ENCODE measurements at regions not wholly inside any gene's neighbourhood (a gene's known extent, or its start where the extent isn't known, plus 50 kb on each side); places are given as distances from the start of the nearest gene placed in this dataset.

- DNase-seq (ENCODE audit: low read depth in 3 of 3), result no peak
These were observed 96.1 kb upstream of the CTNNB1 start for GRCh38 chr3:41103200-41103599.

DNA sequence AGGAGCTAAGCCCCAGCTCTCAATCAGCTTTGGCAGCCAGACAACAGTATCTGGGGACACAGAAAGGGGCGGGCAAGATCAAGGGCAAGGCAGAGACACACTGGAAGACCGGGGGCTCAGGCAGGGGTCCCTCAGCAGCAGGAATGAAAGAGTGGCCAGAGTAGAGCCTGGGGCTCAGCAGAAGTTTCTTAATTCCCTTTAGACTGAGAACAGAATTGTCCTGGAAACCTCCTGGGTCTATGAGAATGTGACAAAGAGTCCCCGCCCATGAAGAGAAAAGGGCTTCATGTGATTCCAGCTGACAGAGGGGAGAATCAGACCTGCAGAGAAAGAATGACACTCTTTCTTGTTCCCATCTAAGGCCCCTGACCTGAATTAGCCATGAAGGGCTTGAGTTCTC is 95.2 kb upstream of the CTNNB1 start:
- DNase-seq (ENCODE audit: low read depth in 3 of 3), result no peak

GRCh38 chr3:41106691-41107090 is 92.6 kb upstream of the CTNNB1 start:
- DNase-seq (ENCODE audit: low read depth in 3 of 3), result no peak

- no peak for DNase-seq (ENCODE audit: low read depth in 3 of 3)
These were observed 88.3 kb upstream of the CTNNB1 start for GRCh38 chr3:41111011-41111410.

DNA sequence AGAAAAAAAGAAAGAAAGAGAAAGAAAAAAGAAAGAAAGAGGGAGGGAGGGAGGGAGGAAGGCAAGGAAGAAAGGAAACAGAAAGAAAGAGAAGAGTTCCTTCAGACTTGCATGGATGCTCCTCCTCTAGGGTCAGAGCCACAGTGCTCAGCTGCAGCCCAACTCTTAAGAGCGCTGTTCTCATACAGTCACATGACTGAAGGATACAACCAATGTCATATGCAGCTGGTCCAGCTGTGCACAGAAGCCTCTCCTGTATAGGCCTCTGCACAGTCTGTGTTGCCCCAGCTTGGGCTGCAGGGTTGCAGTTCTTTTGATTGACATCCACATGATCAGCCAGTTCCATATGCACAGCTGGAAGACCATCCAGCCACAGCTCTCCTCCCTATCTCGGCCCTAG is 86.8 kb upstream of the CTNNB1 start:
- DNase-seq (ENCODE audit: low read depth in 3 of 3), result no peak

GRCh38 chr3:41115069-41115468 is 84.2 kb upstream of the CTNNB1 start:
- no peak for DNase-seq (ENCODE audit: low read depth in 3 of 3)

GRCh38 chr3:41116851-41117250 is 82.5 kb upstream of the CTNNB1 start:
- no peak for DNase-seq (ENCODE audit: low read depth in 3 of 3)

- DNase-seq (ENCODE audit: low read depth in 3 of 3), result peak; percentile 54 to 80 (median 62)
These were observed 81.9 kb upstream of the CTNNB1 start for GRCh38 chr3:41117398-41117870.

GRCh38 chr3:41118461-41119390 is 80.6 kb upstream of the CTNNB1 start:
- DNase-seq (ENCODE audit: low read depth in 3 of 3), result no peak

- DNase-seq (ENCODE audit: low read depth in 3 of 3), result no peak
These were observed 78.8 kb upstream of the CTNNB1 start for GRCh38 chr3:41120460-41120859.

- no peak for DNase-seq (ENCODE audit: low read depth in 3 of 3)
These were observed 74.0 kb upstream of the CTNNB1 start for GRCh38 chr3:41125258-41125657.

- DNase-seq (ENCODE audit: low read depth in 3 of 3), result no peak
These were observed 72.8 kb upstream of the CTNNB1 start for GRCh38 chr3:41126472-41126871.

- no peak for DNase-seq (ENCODE audit: low read depth in 3 of 3)
These were observed 72.3 kb upstream of the CTNNB1 start for GRCh38 chr3:41126961-41127360.

- DNase-seq (ENCODE audit: low read depth in 3 of 3), result no peak
These were observed 71.9 kb upstream of the CTNNB1 start for GRCh38 chr3:41127414-41127813.

- DNase-seq (ENCODE audit: low read depth in 3 of 3), result no peak
These were observed 69.6 kb upstream of the CTNNB1 start for GRCh38 chr3:41129731-41130130.

DNA sequence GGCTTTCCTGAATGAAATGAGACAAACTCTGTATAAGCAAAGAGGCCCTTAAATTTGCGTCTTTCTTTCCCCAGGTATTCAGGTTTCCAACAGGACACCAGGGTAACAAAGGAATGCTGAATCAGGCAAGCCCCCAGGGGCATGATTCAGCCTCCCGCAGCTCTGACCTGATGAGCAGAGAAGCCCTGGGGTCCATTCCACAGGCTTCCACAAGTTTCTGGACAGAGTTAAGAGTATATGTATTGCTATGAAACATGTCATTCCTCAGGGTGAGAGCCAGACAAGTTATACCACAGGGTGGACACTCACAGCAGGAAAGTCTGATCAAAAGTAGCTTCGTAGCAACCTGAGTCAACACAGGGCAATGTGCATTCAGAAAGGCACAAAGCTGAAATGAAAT is 68.1 kb upstream of the CTNNB1 start:
- no peak for DNase-seq (ENCODE audit: low read depth in 3 of 3)

DNA sequence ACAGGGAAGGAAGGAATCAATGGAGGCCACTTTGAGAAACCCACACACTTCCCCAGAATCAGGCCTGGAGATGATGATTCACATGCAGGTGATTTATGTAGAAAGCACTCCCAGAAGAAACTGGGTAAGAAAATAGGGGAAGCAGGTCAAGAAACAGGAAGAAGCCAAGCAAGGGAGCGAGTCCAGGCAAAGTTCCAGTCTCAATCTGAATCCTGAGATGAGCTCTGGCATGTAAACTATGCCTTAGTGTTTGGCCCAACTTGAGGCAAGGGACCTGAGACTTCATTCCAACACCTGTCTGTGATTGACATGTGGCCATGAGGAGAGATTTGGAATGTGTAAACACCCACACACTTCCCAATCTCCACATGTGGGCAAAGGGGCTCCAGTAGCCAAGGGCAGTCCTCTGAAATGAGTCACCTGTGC is 61.6 kb upstream of the CTNNB1 start:
- DNase-seq (ENCODE audit: low read depth in 3 of 3), result no peak

DNA sequence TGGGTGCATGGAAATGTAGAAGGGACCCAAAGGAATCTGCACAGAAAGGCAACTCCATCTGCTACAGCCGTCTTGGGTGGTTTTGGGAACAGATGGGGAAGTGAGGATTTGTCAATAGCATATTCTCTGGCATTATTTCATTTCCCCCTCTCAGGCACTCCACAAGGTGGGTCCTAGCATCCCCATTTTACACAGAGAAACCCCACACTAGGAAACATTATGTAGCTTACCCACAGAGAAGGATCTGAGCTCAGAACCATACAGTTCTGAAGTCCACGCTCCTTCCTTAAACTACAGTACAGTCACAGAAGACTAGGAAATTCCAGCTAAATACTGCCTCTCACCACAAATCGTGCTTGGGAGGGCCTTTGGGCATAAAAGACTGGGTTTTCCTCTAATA is 61.2 kb upstream of the CTNNB1 start:
- no peak for DNase-seq (ENCODE audit: low read depth in 3 of 3)

DNA sequence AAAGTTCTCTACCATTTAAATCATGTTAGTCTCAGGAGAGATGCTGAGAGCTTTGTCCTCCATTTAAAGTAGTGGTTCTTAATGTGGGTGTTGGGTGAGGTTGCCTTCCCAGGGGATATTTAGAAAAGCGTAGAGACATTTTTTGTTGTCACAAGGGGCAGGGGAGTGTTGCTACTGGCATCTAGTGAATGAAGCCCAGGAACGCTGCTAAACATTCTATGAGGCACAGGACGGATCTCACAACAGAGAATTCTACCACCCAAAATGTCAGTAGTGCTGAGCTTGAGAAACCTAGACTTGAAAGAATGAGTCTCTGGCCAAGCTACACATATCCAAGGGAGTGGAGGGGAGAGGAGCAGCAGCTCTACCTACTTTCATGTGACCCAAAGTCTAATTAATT is 60.7 kb upstream of the CTNNB1 start:
- DNase-seq (ENCODE audit: low read depth in 3 of 3), result no peak

- no peak for DNase-seq (ENCODE audit: low read depth in 3 of 3)
These were observed 59.1 kb upstream of the CTNNB1 start for GRCh38 chr3:41140242-41140641.

DNA sequence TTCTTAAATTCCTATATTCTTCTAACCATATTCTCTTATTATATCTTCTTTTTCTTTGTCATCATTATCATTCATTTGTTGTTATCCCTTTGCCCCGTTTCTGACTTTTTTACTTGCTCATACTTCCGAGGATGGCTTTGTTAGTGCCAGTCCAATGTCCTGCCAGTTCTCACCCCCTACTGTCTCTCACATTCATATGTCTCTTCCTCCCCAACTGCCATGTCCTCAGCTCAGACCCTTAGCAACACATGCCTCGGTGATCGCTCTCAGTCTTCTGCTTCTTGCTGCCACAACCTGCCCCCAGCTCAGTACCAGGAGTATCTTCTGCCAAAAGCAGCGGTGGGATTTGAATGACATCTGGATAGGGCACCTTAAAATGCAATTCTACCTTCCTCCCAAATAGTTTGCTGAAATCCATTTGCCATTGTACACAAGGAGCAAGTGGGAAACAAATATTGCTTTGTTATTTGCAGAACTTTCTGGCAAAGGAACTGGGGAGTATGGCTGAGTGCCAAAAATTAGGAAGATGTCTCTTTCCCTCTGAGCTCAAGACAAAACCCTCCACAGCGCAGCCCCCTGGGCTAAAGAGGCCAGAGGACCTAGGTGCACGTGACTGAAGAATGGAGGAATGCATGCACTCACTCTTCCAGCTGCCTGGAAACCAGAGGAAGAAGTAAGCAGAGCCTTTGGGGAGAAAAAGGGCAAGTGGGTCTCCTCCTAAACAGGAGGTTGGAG is 57.7 kb upstream of the CTNNB1 start:
- DNase-seq (ENCODE audit: low read depth in 3 of 3), result no peak

DNA sequence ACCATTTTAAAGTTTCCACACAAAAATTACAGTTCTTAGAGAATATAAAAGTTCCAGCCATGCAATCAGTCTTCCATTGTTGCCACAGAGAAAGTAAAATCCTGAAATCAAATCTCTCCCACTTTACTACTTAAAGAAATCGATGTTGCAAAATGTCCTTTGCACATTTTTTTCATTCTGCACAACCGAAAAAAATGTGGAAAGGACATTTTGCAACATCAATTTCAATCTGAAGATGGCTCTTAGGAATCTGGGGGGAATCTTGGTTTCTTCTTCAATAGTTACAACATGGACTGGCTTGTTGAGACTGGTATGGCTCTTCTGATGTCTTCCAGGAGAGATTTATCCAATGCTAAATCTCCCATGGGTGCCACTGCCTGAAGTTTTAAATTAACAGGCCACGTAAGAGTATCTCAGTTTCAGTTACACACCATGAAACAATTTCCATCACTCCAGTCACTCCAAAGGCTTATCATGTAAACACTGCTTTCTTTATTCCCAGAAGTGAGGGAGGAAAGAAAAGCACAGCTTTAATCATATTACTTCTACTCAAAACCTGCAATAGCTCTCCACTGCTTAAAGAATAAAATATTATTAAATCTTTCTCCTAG is 55.8 kb upstream of the CTNNB1 start:
- no peak for DNase-seq (ENCODE audit: low read depth in 3 of 3)

Data from stimulated activated CD4-positive, alpha-beta T cell treated with anti-CD3 and anti-CD28 coated beads, TNF-alpha, amount 100 ng/mL, for 24 hours (primary cell).